ENCODE measurements at regions not wholly inside any gene's neighbourhood (a gene's known extent, or its start where the extent isn't known, plus 50 kb on each side); places are given as distances from the start of the nearest gene placed in this dataset.

GRCh38 chr7:126119981-126120380, 1132.8 kb downstream of the GRM8 start:
- TF ChIP-seq ZFX (CRISPR knock-in tag; IDR thresholded peaks at IDR 0.05) (no peak), CBFB (CRISPR knock-in tag; IDR thresholded peaks at IDR 0.05) (no peak), SMARCA5 (IDR thresholded peaks at IDR 0.05) (no peak), TCF7 (IDR thresholded peaks at IDR 0.05; ENCODE audit: borderline replicate concordance) (no peak)
